H1 (cell line): ENCODE measurements at regions not wholly inside any gene's neighbourhood (a gene's known extent, or its start where the extent isn't known, plus 50 kb on each side); places are given as distances from the start of the nearest gene placed in this dataset.

ENCODE experiments used
- CTCF ChIA-PET: fragments of 300-600 bp; sonication (Branson Sonifier 250); formaldehyde crosslinking; loops from one replicate; lab custom pipeline; 2021; ENCODE audit not compliant: partially characterized antibody; lab: Charles Lee
- POLR2A ChIA-PET: fragments of 300-600 bp; sonication (Branson Sonifier 250); formaldehyde crosslinking; loops from one replicate; lab custom pipeline; 2021; ENCODE audit warnings: inconsistent platforms; ENCODE audit not compliant: partially characterized antibody; lab: Charles Lee
- DNase-seq, 2 experiments: peaks; one replicate each; pipeline versions ENCODE4 v3.0.0 to v3.0.0-alpha.2; 2010 to 2022; ENCODE audit warnings: low spot score in 2 of 2, low read depth in 1 of 2, mixed read lengths in 1 of 2
- FAIRE-seq: peaks from 2 replicates; lab custom pipeline; 2011; peaks lifted over from hg19 to GRCh38; lab: Jason Lieb, UNC
- H2AFZ ChIP-seq: 2 replicates; pipeline ENCODE4 v1.8.1; 2012; ENCODE audit warnings: low read length, inconsistent platforms
- H2AK5ac ChIP-seq: 2 replicates; pipeline ENCODE4 v1.6.1; 2013; ENCODE audit warnings: low read depth, low read length
- H2BK120ac ChIP-seq: replicated peaks from 2 replicates; pipeline ENCODE3; 2013; ENCODE audit warnings: low read depth, low read length, inconsistent platforms
- H2BK12ac ChIP-seq: 2 replicates; pipeline ENCODE4 v1.6.1; 2013; ENCODE audit warnings: low read depth, low read length
- H2BK15ac ChIP-seq: 2 replicates; pipeline ENCODE4 v1.6.1; 2013; ENCODE audit warnings: low read length
- H2BK20ac ChIP-seq: 2 replicates; pipeline ENCODE4 v1.6.1; 2013; ENCODE audit warnings: low read length
- H2BK5ac ChIP-seq: 2 replicates; pipeline ENCODE4 v1.6.1; 2013; ENCODE audit warnings: low read depth, low read length
- H3K14ac ChIP-seq: 2 replicates; pipeline ENCODE4 v1.6.1; 2013; ENCODE audit warnings: inconsistent platforms; ENCODE audit not compliant: insufficient read length
- H3K18ac ChIP-seq: 2 replicates; pipeline ENCODE4 v1.6.1; 2013; ENCODE audit warnings: low read length; ENCODE audit errors: extremely low read depth
- H3K23ac ChIP-seq: 2 replicates; pipeline ENCODE4 v1.6.1; 2013; ENCODE audit warnings: inconsistent platforms; ENCODE audit not compliant: insufficient read length
- H3K23me2 ChIP-seq: 2 replicates; pipeline ENCODE4 v1.6.1; 2013; ENCODE audit warnings: low read depth, low read length
- H3K27ac ChIP-seq: 2 replicates; pipeline ENCODE4 v1.6.1; 2011; ENCODE audit warnings: low read depth, low read length, inconsistent platforms
- H3K27me3 ChIP-seq, 4 experiments: replicated peaks in 1 of 4; 1 replicate in 1 of 4; 2 replicates in 3 of 4; pipeline versions ENCODE4 v1.6.1 to v1.8.1; 2011 to 2013; ENCODE audit warnings: low read length in 3 of 4, mild to moderate bottlenecking in 3 of 4, inconsistent platforms in 2 of 4, mixed read lengths in 2 of 4, moderate library complexity in 1 of 4; ENCODE audit not compliant: control insufficient read depth in 3 of 4, insufficient read depth in 3 of 4; ENCODE audit errors: extremely low read depth in 1 of 4
- H3K36me3 ChIP-seq, 4 experiments: 2 replicates each; pipeline versions ENCODE4 v1.6.1 to v1.8.1; 2011 to 2013; ENCODE audit warnings: mild to moderate bottlenecking in 4 of 4, low read length in 3 of 4, moderate library complexity in 2 of 4, control low read depth in 1 of 4, inconsistent platforms in 1 of 4; ENCODE audit not compliant: insufficient read depth in 4 of 4, control insufficient read depth in 2 of 4
- H3K4ac ChIP-seq: replicated peaks from 2 replicates; pipeline ENCODE3; 2013; ENCODE audit warnings: low read length, low read depth, mixed read lengths, inconsistent platforms; ENCODE audit not compliant: insufficient read length
- H3K4me1 ChIP-seq, 4 experiments: replicated peaks in 1 of 4; 1 replicate in 1 of 4; 2 replicates in 3 of 4; pipeline versions ENCODE4 v1.6.1 to v1.8.1; 2011 to 2013; ENCODE audit warnings: low read length in 3 of 4, inconsistent platforms in 2 of 4, mixed read lengths in 1 of 4; ENCODE audit not compliant: insufficient read depth in 4 of 4, control insufficient read depth in 3 of 4
- H3K4me2 ChIP-seq, 2 experiments: 2 replicates each; pipeline versions ENCODE4 v1.6.1 to v1.8.1; 2011 to 2013; ENCODE audit warnings: low read depth in 2 of 2, low read length in 2 of 2, control low read depth in 1 of 2, inconsistent platforms in 1 of 2, mild to moderate bottlenecking in 1 of 2; ENCODE audit not compliant: insufficient read depth in 1 of 2
- H3K4me3 ChIP-seq, 4 experiments: fragments of 200-600, 300-600 bp in 1 of 4; sonication (generic), shearing (Covaris generic), sonication (Bioruptor Twin) in 1 of 4; 2 replicates each; pipeline versions ENCODE4 v1.5.1 to v1.8.1; 2011 to 2016; ENCODE audit warnings: low read length in 4 of 4, low read depth in 3 of 4, control low read depth in 2 of 4, inconsistent platforms in 2 of 4, mild to moderate bottlenecking in 2 of 4, mixed read lengths in 1 of 4, moderate library complexity in 1 of 4; ENCODE audit not compliant: insufficient read depth in 2 of 4; ENCODE audit errors: extremely low read depth in 1 of 4
- H3K56ac ChIP-seq: replicated peaks from 2 replicates; pipeline ENCODE3; 2013; ENCODE audit warnings: low read depth, mild to moderate bottlenecking, mixed read lengths, low read length, inconsistent platforms; ENCODE audit not compliant: insufficient read length
- H3K79me1 ChIP-seq: 2 replicates; pipeline ENCODE4 v1.6.1; 2013; ENCODE audit warnings: low read depth, low read length, control low read depth
- H3K79me2 ChIP-seq, 2 experiments: 2 replicates each; pipeline versions ENCODE4 v1.6.1 to v1.8.1; 2012 to 2013; ENCODE audit warnings: low read length in 2 of 2, mild to moderate bottlenecking in 2 of 2, inconsistent platforms in 1 of 2; ENCODE audit not compliant: insufficient read depth in 2 of 2, control insufficient read depth in 1 of 2
- H3K9ac ChIP-seq, 4 experiments: replicated peaks in 1 of 4; 1 replicate in 1 of 4; 2 replicates in 3 of 4; pipeline versions ENCODE4 v1.6.1 to v1.8.1; 2011 to 2013; ENCODE audit warnings: low read depth in 3 of 4, low read length in 3 of 4, control low read depth in 2 of 4, mild to moderate bottlenecking in 2 of 4, moderate library complexity in 2 of 4, inconsistent platforms in 1 of 4; ENCODE audit errors: extremely low read depth in 1 of 4
- H3K9me3 ChIP-seq, 2 experiments: 2 replicates each; pipeline versions ENCODE4 v1.6.1 to v1.8.1; 2012 to 2013; ENCODE audit warnings: mild to moderate bottlenecking in 2 of 2, moderate library complexity in 2 of 2, control low read depth in 1 of 2, inconsistent platforms in 1 of 2, low read depth in 1 of 2, low read length in 1 of 2, mixed read lengths in 1 of 2; ENCODE audit not compliant: insufficient read depth in 2 of 2
- H4K20me1 ChIP-seq, 2 experiments: replicated peaks in 1 of 2; 2 replicates each; pipeline versions ENCODE3 to v1.8.1; 2011 to 2013; ENCODE audit warnings: inconsistent platforms in 2 of 2, low read length in 2 of 2, mild to moderate bottlenecking in 1 of 2; ENCODE audit not compliant: insufficient read depth in 2 of 2, control insufficient read depth in 1 of 2
- H4K5ac ChIP-seq: 2 replicates; pipeline ENCODE4 v1.6.1; 2013; ENCODE audit warnings: low read length, low read depth, mixed read lengths, inconsistent platforms; ENCODE audit not compliant: insufficient read length
- H4K8ac ChIP-seq: 2 replicates; pipeline ENCODE4 v1.8.0; 2013; ENCODE audit warnings: mild to moderate bottlenecking, moderate library complexity, low read length, inconsistent platforms; ENCODE audit not compliant: insufficient read depth; ENCODE audit errors: extremely low read depth
- H4K91ac ChIP-seq: replicated peaks from 2 replicates; pipeline ENCODE3; 2013; ENCODE audit warnings: low read length, mixed read lengths, inconsistent platforms; ENCODE audit not compliant: insufficient read length
- ASH2L ChIP-seq: fragments of 200-600, 300-600 bp; sonication (generic); IDR thresholded peaks from one replicate; pipeline ENCODE4 v1.7.1; 2017; ENCODE audit warnings: low read length
- BCL11A ChIP-seq, 2 experiments: IDR thresholded peaks; one replicate each; pipeline ENCODE4 v1.6.1; 2011; ENCODE audit warnings: low read depth in 2 of 2, low read length in 2 of 2, mild to moderate bottlenecking in 2 of 2
- CEBPB ChIP-seq: IDR thresholded peaks from 2 replicates; pipeline ENCODE4 v1.6.1; 2012; ENCODE audit warnings: low read depth, low read length
- CHD1 ChIP-seq: IDR thresholded peaks from 2 replicates; pipeline ENCODE4 v1.6.1; 2012; ENCODE audit warnings: low read depth, low read length, improper control_type of control experiment
- CHD2 ChIP-seq: IDR thresholded peaks from 2 replicates; pipeline ENCODE4 v1.6.1; 2012; ENCODE audit warnings: low read length, improper control_type of control experiment
- CTBP2 ChIP-seq: IDR thresholded peaks from 2 replicates; pipeline ENCODE4 v1.7.0; 2011; ENCODE audit warnings: borderline replicate concordance, mild to moderate bottlenecking, moderate library complexity, mixed read lengths, low read length; ENCODE audit not compliant: insufficient read depth, insufficient read length
- HDAC2 ChIP-seq, 2 experiments: fragments of 300-600 bp in 1 of 2; sonication (generic) in 1 of 2; IDR thresholded peaks; 2 replicates each; pipeline ENCODE4 v1.6.1; 2011 to 2012; ENCODE audit warnings: low read depth in 2 of 2, low read length in 2 of 2, mild to moderate bottlenecking in 2 of 2, moderate library complexity in 2 of 2, borderline replicate concordance in 1 of 2, inconsistent platforms in 1 of 2
- KDM1A ChIP-seq: fragments of 200-600, 300-600 bp; sonication (generic); IDR thresholded peaks from 2 replicates; pipeline ENCODE4 v1.7.1; 2016; ENCODE audit warnings: mild to moderate bottlenecking, low read length, borderline replicate concordance
- KDM5A ChIP-seq: fragments of 200-600 bp; IDR thresholded peaks from 2 replicates; pipeline ENCODE4 v1.7.1; 2012; ENCODE audit warnings: mild to moderate bottlenecking, low read length, inconsistent platforms, mixed read lengths
- RBBP5 ChIP-seq: IDR thresholded peaks from 2 replicates; pipeline ENCODE4 v1.7.1; 2012; ENCODE audit warnings: low read depth, mild to moderate bottlenecking, inconsistent platforms, low read length, moderate library complexity, borderline replicate concordance
- RXRA ChIP-seq: IDR thresholded peaks from 2 replicates; pipeline ENCODE4 v1.6.1; 2011; ENCODE audit warnings: low read depth, mild to moderate bottlenecking, low read length, moderate library complexity; ENCODE audit not compliant: insufficient read depth
- SP2 ChIP-seq: IDR thresholded peaks from 2 replicates; pipeline ENCODE4 v1.6.1; 2012; ENCODE audit warnings: mild to moderate bottlenecking, low read length, inconsistent platforms
- TAF7 ChIP-seq: optimal IDR thresholded peaks from 2 replicates; pipeline ENCODE3; 2011; ENCODE audit warnings: low read depth, mild to moderate bottlenecking, inconsistent platforms, low read length, moderate library complexity, borderline replicate concordance
- TCF12 ChIP-seq: IDR thresholded peaks from 2 replicates; pipeline ENCODE4 v1.6.1; 2011; ENCODE audit warnings: low read depth, mild to moderate bottlenecking, low read length
- WGBS, 2 experiments: shearing (Covaris generic) in 1 of 2; methylation state at CpG; one replicate each; pipeline versions ENCODE4 v1.1.6 to v1.1.7; 2013 to 2015; ENCODE audit warnings: low lambda C conversion rate in 2 of 2, mixed read lengths in 2 of 2, inconsistent platforms in 1 of 2, low coverage in 1 of 2, missing lambda C conversion rate in 1 of 2; ENCODE audit not compliant: insufficient replicate concordance in 2 of 2, insufficient coverage in 1 of 2, insufficient read length in 1 of 2; ENCODE audit errors: extremely low coverage in 1 of 2, missing lambda C conversion rate in 1 of 2; 5-methylcytosine and 5-hydroxymethylcytosine counted together

GRCh38 chr22:49705216-49705971 lies 122.3 kb downstream of the BRD1 start:
- ChIA-PET CTCF (interaction anchor here (1.8 kb wide), 1 partner anchor 20 kb away, joined by 6 read pairs; no protein-coding TSS in a partner anchor), POLR2A (interaction anchor here (0.6 kb wide), 1 partner anchor 429 kb away, joined by 4 read pairs; no protein-coding TSS in a partner anchor)
- Histone ChIP-seq H3K9ac (no peak overlapping the region), H3K9me3 (peaks cover 4 to 7% of the 10 kb centered on the region in 2 experiments; a peak in 3 of 4 replicates), H2BK20ac (no peak overlapping the region), H3K18ac (no peak overlapping the region), H2AK5ac (no peak overlapping the region), H4K5ac (no peak overlapping the region), H2BK120ac (no peak overlapping the region), H2BK5ac (no peak overlapping the region), H3K27me3 (no peaks in the 10 kb centered on the region; a peak in 1 of 7 replicates), H3K23ac (no peak overlapping the region), H3K79me2 (no peaks in the 10 kb centered on the region), H3K4me1 (no peaks in the 10 kb centered on the region), H4K20me1 (no peaks in the 10 kb centered on the region), H3K4ac (no peak overlapping the region), H3K23me2 (no peaks in the 10 kb centered on the region), H2BK12ac (no peak overlapping the region), H4K8ac (no peak overlapping the region), H3K4me2 (no peak overlapping the region), H2AFZ (no peak overlapping the region), H3K36me3 (no peaks in the 10 kb centered on the region), H3K56ac (no peak overlapping the region), H3K14ac (no peak overlapping the region), H4K91ac (no peak overlapping the region), H3K27ac (no peak overlapping the region), H3K4me3 (no peak overlapping the region), H3K79me1 (no peaks in the 10 kb centered on the region), H2BK15ac (no peak overlapping the region)
- DNase-seq, result no peak
- 83% methylated on average over 21 of the region's 22 CpGs; no CpG with 5 or more reads in 1 of the 2 experiments for WGBS, 2 experiments
- no peak for FAIRE-seq
- TF ChIP-seq BCL11A (IDR thresholded peaks at IDR 0.05; ENCODE audit: low read depth in 2 of 2, low read length in 2 of 2) (no peak), KDM5A (no peak), CTBP2 (no peak), TCF12 (no peak), KDM1A (no peak), RBBP5 (no peak), CHD1 (no peak), ASH2L (no peak), TAF7 (no peak), CEBPB (no peak), HDAC2 (IDR thresholded peaks at IDR 0.05; ENCODE audit: borderline replicate concordance in 1 of 2, low read depth in 2 of 2, low read length in 2 of 2) (no peak), CHD2 (no peak), SP2 (no peak), RXRA (no peak)
